ENCODE measurements at regions not wholly inside any gene's neighbourhood (a gene's known extent, or its start where the extent isn't known, plus 50 kb on each side); places are given as distances from the start of the nearest gene placed in this dataset.

GRCh38 chr2:84285056-84285747, 173.9 kb downstream of the SUCLG1 start:
- no peaks in the 10 kb centered on the region for H3K9me3 ChIP-seq (ENCODE audit: low read length)
- no peaks in the 10 kb centered on the region for H3K79me2 ChIP-seq (ENCODE audit: low read length)
- intact Hi-C loops (cut with micrococcal nuclease): no loop called here
- H2AFZ ChIP-seq (ENCODE audit: low read length): no peak overlapping the region
- ChIA-PET CTCF (no interaction called here), POLR2A (ENCODE audit: unreplicated experiment) (no interaction called here)
- 0 out of 2 replicates have a peak, but pooled peaks cover 3% of the 10 kb centered on the region for H3K27me3 ChIP-seq (ENCODE audit: low read length)
- H3F3A ChIP-seq (ENCODE audit: low read length, unreplicated experiment): no peaks in the 10 kb centered on the region
- no peak for ATAC-seq
- no peaks in the 10 kb centered on the region for H3K4me1 ChIP-seq (ENCODE audit: insufficient read depth, low read length)
- H3K27ac ChIP-seq (ENCODE audit: low read length): no peak overlapping the region
- TF ChIP-seq CTCF (conservative IDR thresholded peaks at IDR 0.05; ENCODE audit: low read depth, low read length) (no peak), EZH2phosphoT487 (IDR thresholded peaks at IDR 0.05; ENCODE audit: borderline replicate concordance, low read length) (no peak), EZH2 (IDR thresholded peaks at IDR 0.05; ENCODE audit: low read length, unreplicated experiment) (no peak)
- no TSS peak for BruUV-seq (replicated peaks)
- no peaks in the 10 kb centered on the region for H3K36me3 ChIP-seq (ENCODE audit: low read depth, low read length)
- no peak overlapping the region for H3K4me2 ChIP-seq (ENCODE audit: low read length)
- no peak overlapping the region for H3K9ac ChIP-seq (ENCODE audit: low read length)
- no peaks in the 10 kb centered on the region for H4K20me1 ChIP-seq (ENCODE audit: low read length)
- DNase-seq: no peak
- no peak overlapping the region for H3K4me3 ChIP-seq (ENCODE audit: low read length)
- no peaks in the 10 kb centered on the region for H3K9me2 ChIP-seq (replicated peaks; ENCODE audit: low read length)

DNA sequence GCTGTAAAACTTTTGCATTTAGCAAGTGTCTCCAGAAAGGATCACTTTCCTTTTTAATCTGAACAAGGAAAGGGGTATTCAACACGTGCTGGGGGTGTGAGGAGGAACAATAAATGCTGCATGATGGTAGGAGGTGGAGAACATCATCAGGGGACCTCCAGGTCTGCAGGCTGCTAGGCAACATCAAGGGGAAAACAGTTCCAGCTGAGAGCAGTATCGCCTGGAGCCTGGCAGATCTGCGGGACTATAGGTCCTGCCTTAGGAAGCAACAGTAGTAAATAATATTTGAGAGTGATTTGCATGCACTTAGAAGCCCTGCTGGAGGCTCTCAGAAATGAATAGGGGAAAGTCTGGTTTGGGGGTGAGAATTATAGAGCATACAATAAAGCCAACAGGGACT, 175.6 kb downstream of the SUCLG1 start:
- Histone ChIP-seq H3K4me3 (ENCODE audit: low read length) (no peak overlapping the region), H3K9me3 (ENCODE audit: low read length) (no peaks in the 10 kb centered on the region), H4K20me1 (ENCODE audit: low read length) (no peaks in the 10 kb centered on the region), H3K4me2 (ENCODE audit: low read length) (no peak overlapping the region), H3K27me3 (ENCODE audit: low read length) (0 out of 2 replicates have a peak, but pooled peaks cover 3% of the 10 kb centered on the region), H3K9ac (ENCODE audit: low read length) (no peak overlapping the region), H3K79me2 (ENCODE audit: low read length) (no peaks in the 10 kb centered on the region), H3K9me2 (replicated peaks; ENCODE audit: low read length) (no peaks in the 10 kb centered on the region), H3K36me3 (ENCODE audit: low read depth, low read length) (no peaks in the 10 kb centered on the region), H3F3A (ENCODE audit: low read length, unreplicated experiment) (no peaks in the 10 kb centered on the region), H3K27ac (ENCODE audit: low read length) (no peak overlapping the region), H3K4me1 (ENCODE audit: insufficient read depth, low read length) (no peaks in the 10 kb centered on the region), H2AFZ (ENCODE audit: low read length) (no peak overlapping the region)
- TF ChIP-seq EZH2phosphoT487 (IDR thresholded peaks at IDR 0.05; ENCODE audit: borderline replicate concordance, low read length) (no peak), EZH2 (IDR thresholded peaks at IDR 0.05; ENCODE audit: low read length, unreplicated experiment) (no peak), CTCF (conservative IDR thresholded peaks at IDR 0.05; ENCODE audit: low read depth, low read length) (no peak)
- no TSS peak for BruUV-seq (replicated peaks)
- POLR2A ChIA-PET (ENCODE audit: unreplicated experiment): no interaction called here
- intact Hi-C loops (cut with micrococcal nuclease): no loop called here
- DNase-seq: no peak
- CTCF ChIA-PET: no interaction called here
- ATAC-seq: no peak

- intact Hi-C loops (cut with micrococcal nuclease): no loop called here
- Histone ChIP-seq H3K4me2 (ENCODE audit: low read length) (no peak overlapping the region), H3K9me3 (ENCODE audit: low read length) (no peaks in the 10 kb centered on the region), H3K79me2 (ENCODE audit: low read length) (no peaks in the 10 kb centered on the region), H3K9me2 (replicated peaks; ENCODE audit: low read length) (no peaks in the 10 kb centered on the region), H4K20me1 (ENCODE audit: low read length) (no peaks in the 10 kb centered on the region), H2AFZ (ENCODE audit: low read length) (no peak overlapping the region), H3K36me3 (ENCODE audit: low read depth, low read length) (no peaks in the 10 kb centered on the region), H3K27ac (ENCODE audit: low read length) (no peak overlapping the region), H3K9ac (ENCODE audit: low read length) (no peak overlapping the region), H3K4me3 (ENCODE audit: low read length) (no peak overlapping the region), H3F3A (ENCODE audit: low read length, unreplicated experiment) (no peaks in the 10 kb centered on the region), H3K4me1 (ENCODE audit: insufficient read depth, low read length) (no peaks in the 10 kb centered on the region), H3K27me3 (ENCODE audit: low read length) (0 out of 2 replicates have a peak, but pooled peaks cover 3% of the 10 kb centered on the region)
- POLR2A ChIA-PET (ENCODE audit: unreplicated experiment): no interaction called here
- DNase-seq (no peak), ATAC-seq (no peak)
- BruUV-seq (replicated peaks): no TSS peak
- CTCF ChIA-PET: no interaction called here
- no peak for TF ChIP-seq CTCF (conservative IDR thresholded peaks at IDR 0.05; ENCODE audit: low read depth, low read length)
- TF ChIP-seq EZH2 (IDR thresholded peaks at IDR 0.05; ENCODE audit: low read length, unreplicated experiment): no peak
- no peak for TF ChIP-seq EZH2phosphoT487 (IDR thresholded peaks at IDR 0.05; ENCODE audit: borderline replicate concordance, low read length)
Measured at GRCh38 chr2:84281510-84281909, 177.6 kb downstream of the SUCLG1 start.
